ENCODE measurements at regions not wholly inside any gene's neighbourhood (a gene's known extent, or its start where the extent isn't known, plus 50 kb on each side); places are given as distances from the start of the nearest gene placed in this dataset.

GRCh38 chrX:42465821-42466220 lies 312.1 kb downstream of the PPP1R2C start:
- Histone ChIP-seq H3K27ac (ENCODE audit: low read depth in 1 of 3, low read length in 2 of 3) (no peak overlapping the region), H3K9me3 (ENCODE audit: control insufficient read depth in 2 of 2, insufficient read depth in 1 of 2, low read depth in 1 of 2, low read length in 1 of 2) (no peaks in the 10 kb centered on the region), H3K4me1 (ENCODE audit: control insufficient read depth in 3 of 3, insufficient read depth in 2 of 3, low read depth in 1 of 3, low read length in 2 of 3) (no peaks in the 10 kb centered on the region), H3K36me3 (ENCODE audit: control insufficient read depth in 3 of 3, insufficient read depth in 2 of 3, low read depth in 1 of 3, low read length in 3 of 3) (no peaks in the 10 kb centered on the region), H3K27me3 (ENCODE audit: control insufficient read depth in 3 of 3, insufficient read depth in 3 of 3, low read length in 3 of 3) (no peaks in the 10 kb centered on the region), H3K4me3 (ENCODE audit: low read depth in 1 of 3, low read length in 3 of 3) (no peak overlapping the region)
- FAIRE-seq (no peak), DNase-seq (no peak)
- 59 to 68% (median 65%) methylated on average over 1 of the region's 1 CpG for WGBS, 3 donors

GRCh38 chrX:42463706-42464490 lies 314.1 kb downstream of the PPP1R2C start:
- WGBS, 3 donors, result 71 to 88% (median 85%) methylated on average over 4 of the region's 4 CpGs

DNA sequence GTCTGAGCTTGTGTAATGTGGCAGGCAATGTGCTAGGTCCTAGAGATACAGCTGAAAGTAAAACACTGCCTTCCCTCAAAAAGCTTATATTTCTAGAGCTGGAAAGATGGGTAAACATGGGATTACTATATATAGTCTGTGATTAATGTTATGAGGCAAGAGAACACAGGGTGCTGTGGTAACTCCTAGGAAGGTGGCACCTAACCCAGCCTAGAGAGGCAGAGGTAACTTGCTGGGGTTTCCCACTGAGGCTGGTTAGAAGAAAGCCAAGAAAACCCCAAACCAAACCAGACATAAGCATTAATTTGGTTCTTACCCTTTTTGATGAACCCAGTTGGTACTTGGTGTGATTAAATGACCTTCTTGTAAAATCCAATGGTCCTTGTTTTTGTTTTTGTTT lies 315.0 kb downstream of the PPP1R2C start:
- no peak for DNase-seq
- no peak overlapping the region for H3K27ac ChIP-seq (ENCODE audit: low read depth in 1 of 3, low read length in 2 of 3)
- H3K27me3 ChIP-seq (ENCODE audit: control insufficient read depth in 3 of 3, insufficient read depth in 3 of 3, low read length in 3 of 3), result no peaks in the 10 kb centered on the region
- no peak overlapping the region for H3K4me3 ChIP-seq (ENCODE audit: low read depth in 1 of 3, low read length in 3 of 3)
- H3K4me1 ChIP-seq (ENCODE audit: control insufficient read depth in 3 of 3, insufficient read depth in 2 of 3, low read depth in 1 of 3, low read length in 2 of 3), result no peaks in the 10 kb centered on the region
- FAIRE-seq, result no peak
- H3K36me3 ChIP-seq (ENCODE audit: control insufficient read depth in 3 of 3, insufficient read depth in 2 of 3, low read depth in 1 of 3, low read length in 3 of 3), result no peaks in the 10 kb centered on the region
- H3K9me3 ChIP-seq (ENCODE audit: control insufficient read depth in 2 of 2, insufficient read depth in 1 of 2, low read depth in 1 of 2, low read length in 1 of 2), result no peaks in the 10 kb centered on the region

More at GRCh38 chrX:42463706-42464490, 314.1 kb downstream of the PPP1R2C start:
- Histone ChIP-seq H3K9me3 (ENCODE audit: control insufficient read depth in 2 of 2, insufficient read depth in 1 of 2, low read depth in 1 of 2, low read length in 1 of 2) (no peaks in the 10 kb centered on the region), H3K27me3 (ENCODE audit: control insufficient read depth in 3 of 3, insufficient read depth in 3 of 3, low read length in 3 of 3) (no peaks in the 10 kb centered on the region), H3K27ac (ENCODE audit: low read depth in 1 of 3, low read length in 2 of 3) (no peak overlapping the region), H3K36me3 (ENCODE audit: control insufficient read depth in 3 of 3, insufficient read depth in 2 of 3, low read depth in 1 of 3, low read length in 3 of 3) (no peaks in the 10 kb centered on the region), H3K4me3 (ENCODE audit: low read depth in 1 of 3, low read length in 3 of 3) (no peak overlapping the region), H3K4me1 (ENCODE audit: control insufficient read depth in 3 of 3, insufficient read depth in 2 of 3, low read depth in 1 of 3, low read length in 2 of 3) (no peaks in the 10 kb centered on the region)
- FAIRE-seq (no peak), DNase-seq (no peak)

- WGBS, 3 donors, result 82 to 88% (median 83%) methylated on average over 4 of the region's 4 CpGs
Measured at GRCh38 chrX:42460706-42461105, 317.3 kb downstream of the PPP1R2C start.

GRCh38 chrX:42459735-42460134 lies 318.2 kb downstream of the PPP1R2C start:
- H3K27me3 ChIP-seq (ENCODE audit: control insufficient read depth in 3 of 3, insufficient read depth in 3 of 3, low read length in 3 of 3), result no peaks in the 10 kb centered on the region
- H3K27ac ChIP-seq (ENCODE audit: low read depth in 1 of 3, low read length in 2 of 3), result no peak overlapping the region
- H3K9me3 ChIP-seq (ENCODE audit: control insufficient read depth in 2 of 2, insufficient read depth in 1 of 2, low read depth in 1 of 2, low read length in 1 of 2), result no peaks in the 10 kb centered on the region
- no peaks in the 10 kb centered on the region for H3K36me3 ChIP-seq (ENCODE audit: control insufficient read depth in 3 of 3, insufficient read depth in 2 of 3, low read depth in 1 of 3, low read length in 3 of 3)
- DNase-seq (no peak), FAIRE-seq (no peak)
- H3K4me3 ChIP-seq (ENCODE audit: low read depth in 1 of 3, low read length in 3 of 3), result no peak overlapping the region
- no peaks in the 10 kb centered on the region for H3K4me1 ChIP-seq (ENCODE audit: control insufficient read depth in 3 of 3, insufficient read depth in 2 of 3, low read depth in 1 of 3, low read length in 2 of 3)

More at GRCh38 chrX:42460706-42461105, 317.3 kb downstream of the PPP1R2C start:
- no peaks in the 10 kb centered on the region for H3K4me1 ChIP-seq (ENCODE audit: control insufficient read depth in 3 of 3, insufficient read depth in 2 of 3, low read depth in 1 of 3, low read length in 2 of 3)
- FAIRE-seq, result no peak
- no peak overlapping the region for H3K27ac ChIP-seq (ENCODE audit: low read depth in 1 of 3, low read length in 2 of 3)
- no peaks in the 10 kb centered on the region for H3K27me3 ChIP-seq (ENCODE audit: control insufficient read depth in 3 of 3, insufficient read depth in 3 of 3, low read length in 3 of 3)
- no peaks in the 10 kb centered on the region for H3K36me3 ChIP-seq (ENCODE audit: control insufficient read depth in 3 of 3, insufficient read depth in 2 of 3, low read depth in 1 of 3, low read length in 3 of 3)
- H3K4me3 ChIP-seq (ENCODE audit: low read depth in 1 of 3, low read length in 3 of 3), result no peak overlapping the region
- no peak for DNase-seq
- no peaks in the 10 kb centered on the region for H3K9me3 ChIP-seq (ENCODE audit: control insufficient read depth in 2 of 2, insufficient read depth in 1 of 2, low read depth in 1 of 2, low read length in 1 of 2)

DNA sequence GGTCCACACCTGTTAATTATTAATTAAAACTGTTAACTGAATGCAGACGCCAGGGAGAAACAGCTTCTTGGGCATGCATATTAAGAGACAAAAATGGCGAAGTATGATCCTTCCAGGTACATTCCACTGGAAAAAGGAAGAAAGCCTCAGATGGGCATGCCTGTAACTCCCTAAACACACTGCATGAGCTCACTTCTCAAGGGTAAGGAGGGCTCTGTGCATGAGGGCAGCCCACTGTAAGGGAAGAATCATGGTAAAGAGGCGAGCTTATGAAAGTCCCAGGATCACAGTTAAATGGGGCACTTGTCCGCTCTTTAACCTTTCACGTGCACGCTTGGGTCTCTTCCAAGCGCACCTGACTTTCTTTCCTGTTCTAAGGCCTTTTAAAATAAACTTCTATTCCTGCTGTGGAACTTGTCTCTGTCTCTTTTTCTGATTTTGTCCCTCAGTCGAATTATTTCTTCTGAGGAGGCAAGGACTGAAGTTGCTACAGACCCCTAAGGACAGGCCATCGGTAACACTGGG lies 321.7 kb downstream of the PPP1R2C start:
- Histone ChIP-seq H3K36me3 (ENCODE audit: control insufficient read depth in 3 of 3, insufficient read depth in 2 of 3, low read depth in 1 of 3, low read length in 3 of 3) (no peaks in the 10 kb centered on the region), H3K4me1 (ENCODE audit: control insufficient read depth in 3 of 3, insufficient read depth in 2 of 3, low read depth in 1 of 3, low read length in 2 of 3) (no peaks in the 10 kb centered on the region), H3K9me3 (ENCODE audit: control insufficient read depth in 2 of 2, insufficient read depth in 1 of 2, low read depth in 1 of 2, low read length in 1 of 2) (no peaks in the 10 kb centered on the region), H3K27me3 (ENCODE audit: control insufficient read depth in 3 of 3, insufficient read depth in 3 of 3, low read length in 3 of 3) (no peaks in the 10 kb centered on the region), H3K4me3 (ENCODE audit: low read depth in 1 of 3, low read length in 3 of 3) (peak overlapping the region in 1 of 3 donors; percentile 15), H3K27ac (ENCODE audit: low read depth in 1 of 3, low read length in 2 of 3) (peak overlapping the region in 2 of 3 donors; percentile 41 to 68)
- DNase-seq (peak; percentile 34 to 61), FAIRE-seq (no peak)
- 32 to 77% (median 56%) methylated on average over 9 of the region's 9 CpGs for WGBS, 3 donors

DNA sequence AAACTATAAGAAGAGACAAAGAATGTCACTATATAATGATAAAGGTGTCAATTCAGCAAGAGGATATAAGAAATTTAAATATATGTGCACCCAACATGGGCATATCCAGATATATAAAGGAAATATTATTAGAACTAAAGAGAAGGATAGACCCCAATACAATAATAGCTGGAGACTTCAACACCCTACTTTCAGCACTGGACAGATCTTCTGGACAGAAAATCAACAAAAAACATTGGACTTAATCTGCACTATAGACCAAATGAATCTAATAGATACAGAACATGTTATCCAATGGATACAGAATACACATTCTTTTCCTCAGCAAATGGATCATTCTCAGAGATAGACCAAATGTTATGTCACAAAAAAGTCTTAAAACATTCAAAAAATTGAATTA lies 327.7 kb downstream of the PPP1R2C start:
- Histone ChIP-seq H3K36me3 (ENCODE audit: control insufficient read depth in 3 of 3, insufficient read depth in 2 of 3, low read depth in 1 of 3, low read length in 3 of 3) (no peaks in the 10 kb centered on the region), H3K9me3 (ENCODE audit: control insufficient read depth in 2 of 2, insufficient read depth in 1 of 2, low read depth in 1 of 2, low read length in 1 of 2) (peaks cover 0 to 3% of the 10 kb centered on the region in 2 donors), H3K27ac (ENCODE audit: low read depth in 1 of 3, low read length in 2 of 3) (no peak overlapping the region), H3K4me3 (ENCODE audit: low read depth in 1 of 3, low read length in 3 of 3) (no peak overlapping the region), H3K27me3 (ENCODE audit: control insufficient read depth in 3 of 3, insufficient read depth in 3 of 3, low read length in 3 of 3) (no peaks in the 10 kb centered on the region), H3K4me1 (ENCODE audit: control insufficient read depth in 3 of 3, insufficient read depth in 2 of 3, low read depth in 1 of 3, low read length in 2 of 3) (no peaks in the 10 kb centered on the region)
- FAIRE-seq, result peak; percentile 55
- DNase-seq, result no peak

DNA sequence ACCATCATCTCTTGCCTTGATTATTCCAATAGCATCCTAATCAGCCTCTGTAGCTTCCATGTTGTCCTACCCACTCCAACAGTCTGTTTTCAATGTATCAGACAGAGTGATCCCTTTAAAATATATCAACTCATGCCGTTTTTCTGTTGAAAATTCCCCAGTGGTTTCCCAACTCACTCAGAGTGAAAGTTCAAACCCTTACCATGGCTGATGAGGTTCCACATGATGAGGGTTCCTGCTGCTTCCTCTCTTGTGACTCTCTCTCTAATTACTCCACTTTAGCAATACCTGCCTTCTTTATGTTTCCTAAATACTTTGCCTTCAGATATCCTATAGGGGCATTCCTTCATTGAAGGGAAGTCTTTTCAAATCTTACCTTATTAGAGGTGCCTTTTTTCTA lies 334.7 kb downstream of the PPP1R2C start:
- 46 to 65% (median 52%) methylated on average over 1 of the region's 1 CpG for WGBS, 3 donors
- H3K27ac ChIP-seq (ENCODE audit: low read depth in 1 of 3, low read length in 2 of 3), result no peak overlapping the region

GRCh38 chrX:42442745-42443144 lies 335.2 kb downstream of the PPP1R2C start:
- H3K9me3 ChIP-seq (ENCODE audit: control insufficient read depth in 2 of 2, insufficient read depth in 1 of 2, low read depth in 1 of 2, low read length in 1 of 2), result peaks cover 0 to 3% of the 10 kb centered on the region in 2 donors

More for the DNA sequence above, 334.7 kb downstream of the PPP1R2C start:
- no peak overlapping the region for H3K4me3 ChIP-seq (ENCODE audit: low read depth in 1 of 3, low read length in 3 of 3)
- FAIRE-seq (no peak), DNase-seq (no peak)
- H3K36me3 ChIP-seq (ENCODE audit: control insufficient read depth in 3 of 3, insufficient read depth in 2 of 3, low read depth in 1 of 3, low read length in 3 of 3), result no peaks in the 10 kb centered on the region
- H3K9me3 ChIP-seq (ENCODE audit: control insufficient read depth in 2 of 2, insufficient read depth in 1 of 2, low read depth in 1 of 2, low read length in 1 of 2), result peaks cover 0 to 3% of the 10 kb centered on the region in 2 donors
- H3K4me1 ChIP-seq (ENCODE audit: control insufficient read depth in 3 of 3, insufficient read depth in 2 of 3, low read depth in 1 of 3, low read length in 2 of 3), result no peaks in the 10 kb centered on the region
- no peaks in the 10 kb centered on the region for H3K27me3 ChIP-seq (ENCODE audit: control insufficient read depth in 3 of 3, insufficient read depth in 3 of 3, low read length in 3 of 3)

More at GRCh38 chrX:42442745-42443144, 335.2 kb downstream of the PPP1R2C start:
- FAIRE-seq (no peak), DNase-seq (peak in 1 of 2 donors; percentile 11)
- H3K27me3 ChIP-seq (ENCODE audit: control insufficient read depth in 3 of 3, insufficient read depth in 3 of 3, low read length in 3 of 3), result no peaks in the 10 kb centered on the region
- H3K36me3 ChIP-seq (ENCODE audit: control insufficient read depth in 3 of 3, insufficient read depth in 2 of 3, low read depth in 1 of 3, low read length in 3 of 3), result no peaks in the 10 kb centered on the region
- no peaks in the 10 kb centered on the region for H3K4me1 ChIP-seq (ENCODE audit: control insufficient read depth in 3 of 3, insufficient read depth in 2 of 3, low read depth in 1 of 3, low read length in 2 of 3)
- H3K4me3 ChIP-seq (ENCODE audit: low read depth in 1 of 3, low read length in 3 of 3), result no peak overlapping the region
- H3K27ac ChIP-seq (ENCODE audit: low read depth in 1 of 3, low read length in 2 of 3), result no peak overlapping the region
